Posterior vena cava (tissue), 2 donors: ENCODE measurements at regions not wholly inside any gene's neighbourhood (a gene's known extent, or its start where the extent isn't known, plus 50 kb on each side); places are given as distances from the start of the nearest gene placed in this dataset.
"Not testable (repeated sequence)": the region's sequence is repeated elsewhere in the genome, so short reads cannot be mapped to it uniquely, and the experiment has no call there.

ENCODE experiments used
- DNase-seq: peaks from one replicate; pipeline ENCODE4 v3.0.0-alpha.2; 2020; ENCODE audit warnings: low spot score
- intact Hi-C, 2 donors: fragments of 100-400 bp; cut with DNase I; formaldehyde crosslinking; loops; one replicate each; pipeline versions ENCODE4 v1.14.1 to v1.14.2; 2022 to 2023
- donor health status: DM: yes; HTN: yes; CAD: no.
- donor health status: DM: yes; HTN: yes; CAD: no.

- peak; percentile 63 for DNase-seq
- intact Hi-C loops: no loop called here
Measured at GRCh38 chrX:437661-438390, 51.1 kb upstream of the PPP2R3B start.

- peak; percentile 32 for DNase-seq
- intact Hi-C loops: no loop called here
Measured at GRCh38 chrX:439241-439640, 52.5 kb upstream of the PPP2R3B start.

GRCh38 chrX:439719-440118, 53.0 kb upstream of the PPP2R3B start:
- peak; percentile 11 for DNase-seq
- intact Hi-C loops: no loop called here

- peak; percentile 47 for DNase-seq
- intact Hi-C loops: no loop called here
Measured at GRCh38 chrX:440636-441035, 53.9 kb upstream of the PPP2R3B start.

- intact Hi-C loops: no loop called here
- peak; percentile 32 for DNase-seq
Measured at GRCh38 chrX:443536-444210, 57.0 kb upstream of the PPP2R3B start.

- DNase-seq: peak; percentile 34
- intact Hi-C loops: no loop called here
Measured at GRCh38 chrX:444305-444704, 57.6 kb upstream of the PPP2R3B start.

- intact Hi-C loops: no loop called here
- peak; percentile 20 for DNase-seq
Measured at GRCh38 chrX:445727-446126, 59.0 kb upstream of the PPP2R3B start.

GRCh38 chrX:446245-446644, 59.5 kb upstream of the PPP2R3B start:
- peak; percentile 36 for DNase-seq
- intact Hi-C loops: no loop called here

- intact Hi-C loops: no loop called here
- peak; percentile 25 for DNase-seq
Measured at GRCh38 chrX:447052-447451, 60.3 kb upstream of the PPP2R3B start.

- peak; percentile 16 for DNase-seq
Measured at GRCh38 chrX:451750-452149, 65.0 kb upstream of the PPP2R3B start.

GRCh38 chrX:452598-452997, 65.9 kb upstream of the PPP2R3B start:
- intact Hi-C loops: no loop called here
- no peak for DNase-seq

More at GRCh38 chrX:451750-452149, 65.0 kb upstream of the PPP2R3B start:
- intact Hi-C loops: not testable (repeated sequence)

GRCh38 chrX:454514-454913, 67.8 kb upstream of the PPP2R3B start:
- peak; percentile 1 for DNase-seq
- intact Hi-C loops: not testable (repeated sequence)

- intact Hi-C loops: no loop called here
- DNase-seq: peak; percentile 31
Measured at GRCh38 chrX:455199-455598, 68.5 kb upstream of the PPP2R3B start.

- peak; percentile 55 for DNase-seq
- intact Hi-C loops: no loop called here
Measured at GRCh38 chrX:455673-456072, 69.0 kb upstream of the PPP2R3B start.

GRCh38 chrX:456146-456545, 69.4 kb upstream of the PPP2R3B start:
- intact Hi-C loops: no loop called here
- DNase-seq: no peak

GRCh38 chrX:456551-457291, 70.0 kb upstream of the PPP2R3B start:
- peak; percentile 22 for DNase-seq

GRCh38 chrX:457292-457679, 70.6 kb upstream of the PPP2R3B start:
- intact Hi-C loops: no loop called here

More at GRCh38 chrX:456551-457291, 70.0 kb upstream of the PPP2R3B start:
- intact Hi-C loops: no loop called here

GRCh38 chrX:458631-459061, 71.9 kb upstream of the PPP2R3B start:
- intact Hi-C loops: no loop called here
- DNase-seq: peak; percentile 56

More at GRCh38 chrX:457292-457679, 70.6 kb upstream of the PPP2R3B start:
- DNase-seq: no peak

GRCh38 chrX:459611-460010, 72.9 kb upstream of the PPP2R3B start:
- DNase-seq: peak; percentile 71
- intact Hi-C loops: no loop called here

GRCh38 chrX:460116-460515, 73.4 kb upstream of the PPP2R3B start:
- DNase-seq: peak; percentile 25
- intact Hi-C loops: no loop called here
